ENCODE measurements at regions not wholly inside any gene's neighbourhood (a gene's known extent, or its start where the extent isn't known, plus 50 kb on each side); places are given as distances from the start of the nearest gene placed in this dataset.

- no TSS peak for BruUV-seq (replicated peaks)
- intact Hi-C loops (cut with micrococcal nuclease; ENCODE audit: unreplicated experiment): no loop called here
Measured at GRCh38 chr3:70899816-70900215, 587.4 kb upstream of the MDFIC2 start.

GRCh38 chr3:70890020-70890394 is 577.6 kb upstream of the MDFIC2 start:
- no peaks in the 10 kb centered on the region for H3K9me3 ChIP-seq (ENCODE audit: low read depth, low read length, poor library complexity, severe bottlenecking)
- no peak overlapping the region for H3K4me3 ChIP-seq (ENCODE audit: low read depth, low read length, poor library complexity, severe bottlenecking)
- no peaks in the 10 kb centered on the region for H3K27me3 ChIP-seq (replicated peaks; ENCODE audit: insufficient read depth, low read depth, low read length, poor library complexity)
- BruUV-seq (replicated peaks): no TSS peak
- intact Hi-C loops (cut with micrococcal nuclease; ENCODE audit: unreplicated experiment): no loop called here
- ChIA-PET POLR2A (ENCODE audit: low non-redundant PET) (no interaction called here), CTCF (no interaction called here)
- H3K27ac ChIP-seq (ENCODE audit: low read depth, low read length, poor library complexity, severe bottlenecking): no peak overlapping the region
- H3K36me3 ChIP-seq (ENCODE audit: insufficient read depth, low read length, poor library complexity, severe bottlenecking): no peaks in the 10 kb centered on the region
- TF ChIP-seq CTCF (conservative IDR thresholded peaks at IDR 0.05; ENCODE audit: low read depth, low read length) (no peak), EZH2 (IDR thresholded peaks at IDR 0.05; ENCODE audit: borderline replicate concordance, low read depth, low read length, poor library complexity, severe bottlenecking) (no peak)
- DNase-seq (ENCODE audit: low spot score): no peak
- H3K4me1 ChIP-seq (ENCODE audit: insufficient read depth, low read length, poor library complexity, severe bottlenecking): no peaks in the 10 kb centered on the region

More at GRCh38 chr3:70899816-70900215, 587.4 kb upstream of the MDFIC2 start:
- ChIA-PET CTCF (no interaction called here), POLR2A (ENCODE audit: low non-redundant PET) (no interaction called here)
- DNase-seq (ENCODE audit: low spot score): no peak
- Histone ChIP-seq H3K9me3 (ENCODE audit: low read depth, low read length, poor library complexity, severe bottlenecking) (no peaks in the 10 kb centered on the region), H3K4me1 (ENCODE audit: insufficient read depth, low read length, poor library complexity, severe bottlenecking) (no peaks in the 10 kb centered on the region), H3K4me3 (ENCODE audit: low read depth, low read length, poor library complexity, severe bottlenecking) (no peak overlapping the region), H3K27ac (ENCODE audit: low read depth, low read length, poor library complexity, severe bottlenecking) (no peak overlapping the region), H3K36me3 (ENCODE audit: insufficient read depth, low read length, poor library complexity, severe bottlenecking) (no peaks in the 10 kb centered on the region), H3K27me3 (replicated peaks; ENCODE audit: insufficient read depth, low read depth, low read length, poor library complexity) (no peaks in the 10 kb centered on the region)
- TF ChIP-seq CTCF (conservative IDR thresholded peaks at IDR 0.05; ENCODE audit: low read depth, low read length) (no peak), EZH2 (IDR thresholded peaks at IDR 0.05; ENCODE audit: borderline replicate concordance, low read depth, low read length, poor library complexity, severe bottlenecking) (no peak)

- Histone ChIP-seq H3K27me3 (replicated peaks; ENCODE audit: insufficient read depth, low read depth, low read length, poor library complexity) (no peaks in the 10 kb centered on the region), H3K27ac (ENCODE audit: low read depth, low read length, poor library complexity, severe bottlenecking) (no peak overlapping the region), H3K36me3 (ENCODE audit: insufficient read depth, low read length, poor library complexity, severe bottlenecking) (no peaks in the 10 kb centered on the region), H3K4me3 (ENCODE audit: low read depth, low read length, poor library complexity, severe bottlenecking) (no peak overlapping the region), H3K9me3 (ENCODE audit: low read depth, low read length, poor library complexity, severe bottlenecking) (no peaks in the 10 kb centered on the region), H3K4me1 (ENCODE audit: insufficient read depth, low read length, poor library complexity, severe bottlenecking) (no peaks in the 10 kb centered on the region)
- DNase-seq (ENCODE audit: low spot score): no peak
- POLR2A ChIA-PET (ENCODE audit: low non-redundant PET): no interaction called here
- TF ChIP-seq CTCF (conservative IDR thresholded peaks at IDR 0.05; ENCODE audit: low read depth, low read length) (no peak), EZH2 (IDR thresholded peaks at IDR 0.05; ENCODE audit: borderline replicate concordance, low read depth, low read length, poor library complexity, severe bottlenecking) (no peak)
- intact Hi-C loops (cut with micrococcal nuclease; ENCODE audit: unreplicated experiment): no loop called here
- BruUV-seq (replicated peaks): no TSS peak
- CTCF ChIA-PET: no interaction called here
Measured at GRCh38 chr3:70889162-70890019, 577.0 kb upstream of the MDFIC2 start.
